Karpas-422 (cell line): ENCODE measurements at regions not wholly inside any gene's neighbourhood (a gene's known extent, or its start where the extent isn't known, plus 50 kb on each side); places are given as distances from the start of the nearest gene placed in this dataset.

ENCODE experiments used
- DNase-seq: peaks from one replicate; pipeline ENCODE4 v3.0.0-alpha.2; 2015
- H2AFZ ChIP-seq: fragments of 200-600 bp; sonication (generic); 2 replicates; pipeline ENCODE4 v1.6.1; 2014; ENCODE audit warnings: antibody characterized with exemption, low read length, mixed read lengths
- H3K27ac ChIP-seq: fragments of 200-600 bp; sonication (generic); 2 replicates; pipeline ENCODE4 v1.5.1; 2014; ENCODE audit warnings: mild to moderate bottlenecking, low read length, moderate library complexity
- H3K27me3 ChIP-seq: fragments of 200-600 bp; sonication (generic); 2 replicates; pipeline ENCODE4 v1.6.1; 2014; ENCODE audit warnings: low read length, mixed read lengths
- H3K36me3 ChIP-seq: fragments of 200-600 bp; sonication (generic); 2 replicates; pipeline ENCODE4 v1.6.1; 2014; ENCODE audit warnings: low read length, mixed read lengths; ENCODE audit not compliant: insufficient read depth
- H3K4me1 ChIP-seq: fragments of 200-600 bp; sonication (generic); 2 replicates; pipeline ENCODE4 v1.6.1; 2014; ENCODE audit warnings: mild to moderate bottlenecking, low read length, mixed read lengths
- H3K4me2 ChIP-seq: fragments of 200-600 bp; sonication (generic); 2 replicates; pipeline ENCODE4 v1.6.1; 2014; ENCODE audit warnings: low read length, low read depth, mild to moderate bottlenecking; ENCODE audit not compliant: poor library complexity, severe bottlenecking
- H3K4me3 ChIP-seq: fragments of 200-600 bp; sonication (generic); 2 replicates; pipeline ENCODE4 v1.5.1; 2014; ENCODE audit warnings: mild to moderate bottlenecking, antibody characterized with exemption, low read length, mixed read lengths
- H3K79me2 ChIP-seq: fragments of 200-600 bp; sonication (generic); 2 replicates; pipeline ENCODE4 v1.6.1; 2014; ENCODE audit warnings: mild to moderate bottlenecking, low read length, mixed read lengths
- H3K9ac ChIP-seq: fragments of 200-600 bp; sonication (generic); 2 replicates; pipeline ENCODE4 v1.6.0; 2014; ENCODE audit warnings: low read length
- H3K9me2 ChIP-seq: fragments of 200-600 bp; sonication (generic), shearing (Covaris generic); replicated peaks from 2 replicates; pipeline ENCODE4 v1.6.0; 2014; ENCODE audit warnings: mild to moderate bottlenecking, low read length, moderate library complexity; ENCODE audit not compliant: insufficient read depth
- H3K9me3 ChIP-seq: fragments of 300-700, 200-600 bp; sonication (generic); 2 replicates; pipeline ENCODE4 v1.6.1; 2014; ENCODE audit warnings: low read length, mixed read lengths
- H4K20me1 ChIP-seq: fragments of 200-600 bp; sonication (generic); 2 replicates; pipeline ENCODE4 v1.6.1; 2014; ENCODE audit warnings: mild to moderate bottlenecking, antibody characterized with exemption, low read length, low read depth; ENCODE audit not compliant: insufficient read depth

- Histone ChIP-seq H3K4me2 (no peak overlapping the region), H3K4me3 (no peak overlapping the region), H3K9ac (no peak overlapping the region), H3K9me3 (no peaks in the 10 kb centered on the region), H3K4me1 (no peaks in the 10 kb centered on the region), H2AFZ (no peak overlapping the region), H3K27ac (no peak overlapping the region), H4K20me1 (no peaks in the 10 kb centered on the region), H3K36me3 (no peaks in the 10 kb centered on the region), H3K27me3 (no peaks in the 10 kb centered on the region), H3K79me2 (no peaks in the 10 kb centered on the region), H3K9me2 (no peaks in the 10 kb centered on the region)
- DNase-seq = no peak
Observed at GRCh38 chr1:168972887-168973286, 133.6 kb upstream of the ATP1B1 start.

- no peaks in the 10 kb centered on the region for H3K36me3 ChIP-seq
- no peak overlapping the region for H3K9ac ChIP-seq
- H4K20me1 ChIP-seq = no peaks in the 10 kb centered on the region
- H2AFZ ChIP-seq = no peak overlapping the region
- H3K27ac ChIP-seq = no peak overlapping the region
- no peak for DNase-seq
- no peaks in the 10 kb centered on the region for H3K9me2 ChIP-seq
- H3K4me2 ChIP-seq = no peak overlapping the region
- H3K27me3 ChIP-seq = no peaks in the 10 kb centered on the region
- H3K4me3 ChIP-seq = no peak overlapping the region
- H3K4me1 ChIP-seq = no peaks in the 10 kb centered on the region
- no peaks in the 10 kb centered on the region for H3K9me3 ChIP-seq
- H3K79me2 ChIP-seq = no peaks in the 10 kb centered on the region
Observed at GRCh38 chr1:168974117-168974516, 132.4 kb upstream of the ATP1B1 start.

- Histone ChIP-seq H3K79me2 (no peaks in the 10 kb centered on the region), H2AFZ (no peak overlapping the region), H4K20me1 (no peaks in the 10 kb centered on the region), H3K4me3 (no peak overlapping the region), H3K36me3 (no peaks in the 10 kb centered on the region), H3K27ac (no peak overlapping the region), H3K4me1 (no peaks in the 10 kb centered on the region), H3K9me3 (no peaks in the 10 kb centered on the region), H3K27me3 (no peaks in the 10 kb centered on the region), H3K4me2 (no peak overlapping the region), H3K9ac (no peak overlapping the region), H3K9me2 (no peaks in the 10 kb centered on the region)
- no peak for DNase-seq
Observed at GRCh38 chr1:168974611-168975010, 131.9 kb upstream of the ATP1B1 start.

- no peaks in the 10 kb centered on the region for H3K4me1 ChIP-seq
- no peak overlapping the region for H2AFZ ChIP-seq
- H3K79me2 ChIP-seq = no peaks in the 10 kb centered on the region
- no peaks in the 10 kb centered on the region for H4K20me1 ChIP-seq
- no peak for DNase-seq
- no peak overlapping the region for H3K4me3 ChIP-seq
- H3K4me2 ChIP-seq = no peak overlapping the region
- no peaks in the 10 kb centered on the region for H3K9me3 ChIP-seq
- H3K27ac ChIP-seq = no peak overlapping the region
- no peaks in the 10 kb centered on the region for H3K9me2 ChIP-seq
- H3K36me3 ChIP-seq = no peaks in the 10 kb centered on the region
- H3K27me3 ChIP-seq = no peaks in the 10 kb centered on the region
- no peak overlapping the region for H3K9ac ChIP-seq
Observed at GRCh38 chr1:168976267-168976666, 130.2 kb upstream of the ATP1B1 start.

GRCh38 chr1:168977618-168978017 is 128.9 kb upstream of the ATP1B1 start:
- Histone ChIP-seq H3K4me2 (no peak overlapping the region), H4K20me1 (no peaks in the 10 kb centered on the region), H3K27me3 (no peaks in the 10 kb centered on the region), H3K27ac (no peak overlapping the region), H3K36me3 (no peaks in the 10 kb centered on the region), H2AFZ (no peak overlapping the region), H3K9me3 (no peaks in the 10 kb centered on the region), H3K9me2 (no peaks in the 10 kb centered on the region), H3K4me3 (no peak overlapping the region), H3K79me2 (no peaks in the 10 kb centered on the region), H3K9ac (no peak overlapping the region), H3K4me1 (no peaks in the 10 kb centered on the region)
- no peak for DNase-seq

GRCh38 chr1:168979276-168979675 is 127.2 kb upstream of the ATP1B1 start:
- H3K79me2 ChIP-seq = no peaks in the 10 kb centered on the region
- H3K27ac ChIP-seq = no peak overlapping the region
- H3K9ac ChIP-seq = no peak overlapping the region
- no peak overlapping the region for H2AFZ ChIP-seq
- H3K4me3 ChIP-seq = no peak overlapping the region
- H3K9me3 ChIP-seq = no peaks in the 10 kb centered on the region
- H3K36me3 ChIP-seq = no peaks in the 10 kb centered on the region
- no peaks in the 10 kb centered on the region for H3K4me1 ChIP-seq
- H3K27me3 ChIP-seq = no peaks in the 10 kb centered on the region
- no peak for DNase-seq
- H3K9me2 ChIP-seq = no peaks in the 10 kb centered on the region
- no peak overlapping the region for H3K4me2 ChIP-seq
- no peaks in the 10 kb centered on the region for H4K20me1 ChIP-seq

GRCh38 chr1:168980180-168980579 is 126.3 kb upstream of the ATP1B1 start:
- no peak overlapping the region for H2AFZ ChIP-seq
- no peak overlapping the region for H3K4me3 ChIP-seq
- H3K27ac ChIP-seq = no peak overlapping the region
- H3K4me2 ChIP-seq = no peak overlapping the region
- no peaks in the 10 kb centered on the region for H4K20me1 ChIP-seq
- H3K9ac ChIP-seq = no peak overlapping the region
- no peaks in the 10 kb centered on the region for H3K4me1 ChIP-seq
- no peaks in the 10 kb centered on the region for H3K79me2 ChIP-seq
- DNase-seq = no peak
- H3K36me3 ChIP-seq = no peaks in the 10 kb centered on the region
- no peaks in the 10 kb centered on the region for H3K9me3 ChIP-seq
- H3K9me2 ChIP-seq = no peaks in the 10 kb centered on the region
- no peaks in the 10 kb centered on the region for H3K27me3 ChIP-seq

GRCh38 chr1:168980656-168981055 is 125.8 kb upstream of the ATP1B1 start:
- DNase-seq = no peak
- H4K20me1 ChIP-seq = no peaks in the 10 kb centered on the region
- no peaks in the 10 kb centered on the region for H3K4me1 ChIP-seq
- H3K9me3 ChIP-seq = no peaks in the 10 kb centered on the region
- no peaks in the 10 kb centered on the region for H3K79me2 ChIP-seq
- no peaks in the 10 kb centered on the region for H3K9me2 ChIP-seq
- H3K36me3 ChIP-seq = no peaks in the 10 kb centered on the region
- no peaks in the 10 kb centered on the region for H3K27me3 ChIP-seq
- H3K27ac ChIP-seq = no peak overlapping the region
- H3K4me2 ChIP-seq = no peak overlapping the region
- no peak overlapping the region for H3K4me3 ChIP-seq
- H2AFZ ChIP-seq = no peak overlapping the region
- H3K9ac ChIP-seq = no peak overlapping the region

GRCh38 chr1:168982778-168983177 is 123.7 kb upstream of the ATP1B1 start:
- no peak overlapping the region for H3K9ac ChIP-seq
- H3K4me2 ChIP-seq = no peak overlapping the region
- H3K27ac ChIP-seq = no peak overlapping the region
- H2AFZ ChIP-seq = no peak overlapping the region
- no peaks in the 10 kb centered on the region for H3K36me3 ChIP-seq
- no peak overlapping the region for H3K4me3 ChIP-seq
- H3K27me3 ChIP-seq = no peaks in the 10 kb centered on the region
- H3K4me1 ChIP-seq = no peaks in the 10 kb centered on the region
- no peaks in the 10 kb centered on the region for H3K9me3 ChIP-seq
- DNase-seq = no peak
- H4K20me1 ChIP-seq = no peaks in the 10 kb centered on the region
- no peaks in the 10 kb centered on the region for H3K9me2 ChIP-seq
- no peaks in the 10 kb centered on the region for H3K79me2 ChIP-seq
